ENCODE measurements at regions not wholly inside any gene's neighbourhood (a gene's known extent, or its start where the extent isn't known, plus 50 kb on each side); places are given as distances from the start of the nearest gene placed in this dataset.
"Not testable (repeated sequence)": the region's sequence is repeated elsewhere in the genome, so short reads cannot be mapped to it uniquely, and the experiment has no call there.

- no peak for DNase-seq
Measured at GRCh38 chr1:5623399-5623798, 368.8 kb downstream of the NPHP4 start.

- DNase-seq = no peak
Measured at GRCh38 chr1:5622412-5622811, 369.8 kb downstream of the NPHP4 start.

- no peak for DNase-seq
Measured at GRCh38 chr1:5621692-5622091, 370.5 kb downstream of the NPHP4 start.

GRCh38 chr1:5620997-5621396, 371.2 kb downstream of the NPHP4 start:
- peak; percentile 40 for DNase-seq

GRCh38 chr1:5620418-5620817, 371.8 kb downstream of the NPHP4 start:
- DNase-seq = no peak

GRCh38 chr1:5619469-5619868, 372.8 kb downstream of the NPHP4 start:
- DNase-seq = no peak

GRCh38 chr1:5617546-5617945, 374.7 kb downstream of the NPHP4 start:
- DNase-seq = no peak

- no peak for DNase-seq
Measured at GRCh38 chr1:5617179-5617520, 375.1 kb downstream of the NPHP4 start.

GRCh38 chr1:5616366-5617178, 375.7 kb downstream of the NPHP4 start:
- no peak for DNase-seq

GRCh38 chr1:5615076-5615475, 377.1 kb downstream of the NPHP4 start:
- DNase-seq = no peak

GRCh38 chr1:5613900-5614299, 378.3 kb downstream of the NPHP4 start:
- DNase-seq = no peak

- DNase-seq = no peak
Measured at GRCh38 chr1:5611851-5612250, 380.4 kb downstream of the NPHP4 start.

- no peak for DNase-seq
Measured at GRCh38 chr1:5611431-5611830, 380.8 kb downstream of the NPHP4 start.

- no peak for DNase-seq
Measured at GRCh38 chr1:5610432-5610831, 381.8 kb downstream of the NPHP4 start.

- DNase-seq = no peak
Measured at GRCh38 chr1:5603353-5604104, 388.7 kb downstream of the NPHP4 start.

- not testable (repeated sequence) for DNase-seq
Measured at GRCh38 chr1:5602718-5603117, 389.5 kb downstream of the NPHP4 start.

GRCh38 chr1:5601516-5601915, 390.7 kb downstream of the NPHP4 start:
- no peak for DNase-seq

- DNase-seq = no peak
Measured at GRCh38 chr1:5599541-5599940, 392.7 kb downstream of the NPHP4 start.

- no peak for DNase-seq
Measured at GRCh38 chr1:5598824-5599395, 393.3 kb downstream of the NPHP4 start.

- no peak for DNase-seq
Measured at GRCh38 chr1:5597991-5598823, 394.0 kb downstream of the NPHP4 start.

GRCh38 chr1:5597171-5597850, 394.9 kb downstream of the NPHP4 start:
- no peak for DNase-seq

- DNase-seq = no peak
Measured at GRCh38 chr1:5596651-5597050, 395.6 kb downstream of the NPHP4 start.

Measured in right hindlimb (tissue), 1 donor.